GM21723 (cell line): ENCODE measurements at regions not wholly inside any gene's neighbourhood (a gene's known extent, or its start where the extent isn't known, plus 50 kb on each side); places are given as distances from the start of the nearest gene placed in this dataset.
A peak's percentile ranks its signal among the peaks of the same experiment; 100 is the strongest.
"Not testable (repeated sequence)": the region's sequence is repeated elsewhere in the genome, so short reads cannot be mapped to it uniquely, and the experiment has no call there.

Experiments used
- ATAC-seq: cut with Tn5 transposase; IDR thresholded peaks from one replicate; pipeline ENCODE4 v1.9.1; 2021; ENCODE audit warnings: mild to moderate bottlenecking, moderate library complexity; ENCODE audit not compliant: unreplicated experiment

DNA sequence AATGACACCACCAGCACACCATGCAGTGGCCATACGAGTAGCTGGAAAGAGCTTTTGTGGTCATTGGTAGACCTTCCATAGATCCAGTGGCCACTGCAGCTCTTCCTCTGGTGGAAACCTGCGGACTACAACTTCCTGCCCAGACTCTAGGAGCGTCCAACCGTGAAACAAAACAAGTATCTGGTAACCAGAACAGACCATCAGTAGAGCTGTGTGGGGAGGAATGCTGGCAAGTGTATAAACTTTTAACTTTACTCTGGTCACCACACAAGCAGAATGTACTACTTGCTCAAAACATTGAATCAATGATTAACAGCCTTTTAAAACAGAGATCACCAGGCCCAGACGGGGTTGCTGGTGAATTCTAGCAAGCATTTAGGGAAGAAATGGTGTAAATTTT lies 154.7 kb upstream of the DGKB start:
- ATAC-seq: no peak

DNA sequence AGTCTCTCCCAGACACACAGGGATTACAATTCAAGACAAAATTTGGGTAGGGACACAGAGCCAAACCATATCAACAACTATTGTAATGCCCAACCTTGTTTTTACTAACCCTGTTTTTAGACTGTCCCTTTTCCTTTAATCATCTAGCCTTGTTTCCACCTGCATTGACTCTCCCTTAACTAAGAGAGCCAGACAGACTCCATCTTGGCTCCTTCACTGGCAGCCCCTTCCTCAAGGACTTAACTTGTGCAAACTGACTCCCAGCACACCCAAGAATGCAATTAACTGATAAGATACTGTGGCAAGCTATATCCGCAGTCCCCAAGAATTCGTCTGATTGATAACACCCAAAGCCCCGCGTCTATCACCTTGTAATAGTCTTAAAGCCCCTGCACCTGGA lies 151.8 kb upstream of the DGKB start:
- not testable (repeated sequence) for ATAC-seq

DNA sequence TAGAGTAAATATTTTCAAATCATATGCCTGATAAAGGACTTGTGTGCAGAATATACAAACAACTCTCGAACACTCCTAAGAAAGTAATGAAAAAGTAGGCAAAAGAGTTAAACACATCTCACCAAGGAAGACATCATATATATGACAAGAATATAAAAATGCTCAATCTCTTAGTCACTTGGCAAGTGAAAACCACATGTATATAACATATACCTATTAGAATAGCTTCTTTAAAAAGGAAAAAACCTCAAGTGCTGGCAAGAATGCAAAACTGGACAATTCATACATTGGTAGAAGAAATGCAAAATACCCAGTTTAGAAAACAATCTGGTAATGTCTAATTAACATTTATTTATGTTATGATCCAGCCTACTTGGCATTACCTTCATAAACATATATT lies 146.6 kb upstream of the DGKB start:
- ATAC-seq: no peak

GRCh38 chr7:15046861-15047260 lies 144.3 kb upstream of the DGKB start:
- no peak for ATAC-seq

GRCh38 chr7:15043931-15044330 lies 141.4 kb upstream of the DGKB start:
- ATAC-seq: no peak

DNA sequence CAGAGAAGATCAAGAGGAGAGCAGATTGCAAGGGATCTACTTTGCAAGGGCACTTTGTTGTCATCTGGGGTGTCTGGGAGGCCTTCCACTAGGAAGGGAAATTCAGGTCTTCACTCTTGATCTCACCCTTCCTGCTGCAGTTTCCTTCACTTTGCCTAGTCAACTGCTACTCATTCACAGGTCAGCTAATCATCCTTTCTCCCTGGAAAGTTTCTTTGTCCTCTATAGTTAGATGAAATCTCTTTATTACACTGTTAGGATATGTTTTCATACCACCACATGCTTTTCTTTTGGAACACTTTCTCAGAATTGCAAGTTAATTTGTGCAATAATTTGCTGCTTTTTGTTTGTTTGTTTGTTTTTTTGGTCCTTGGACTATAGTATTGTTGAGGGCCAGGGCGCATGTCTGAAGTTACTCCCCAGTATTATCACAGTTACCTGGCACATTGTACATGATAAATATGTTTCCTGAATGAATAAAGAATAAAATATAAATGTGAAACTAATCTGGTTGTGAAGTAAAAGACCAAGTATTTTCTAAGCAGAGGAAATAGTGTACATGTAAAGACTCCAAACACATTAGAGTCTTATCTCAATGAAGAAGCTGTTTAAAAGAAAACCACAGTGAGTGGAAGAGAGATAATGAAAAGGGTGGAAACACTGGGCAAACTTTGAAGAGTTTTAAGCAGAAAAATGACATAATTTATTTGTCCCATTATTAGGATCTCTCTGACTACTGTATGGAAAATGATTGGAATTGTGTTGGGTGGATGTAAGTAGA lies 139.9 kb upstream of the DGKB start:
- ATAC-seq: no peak

DNA sequence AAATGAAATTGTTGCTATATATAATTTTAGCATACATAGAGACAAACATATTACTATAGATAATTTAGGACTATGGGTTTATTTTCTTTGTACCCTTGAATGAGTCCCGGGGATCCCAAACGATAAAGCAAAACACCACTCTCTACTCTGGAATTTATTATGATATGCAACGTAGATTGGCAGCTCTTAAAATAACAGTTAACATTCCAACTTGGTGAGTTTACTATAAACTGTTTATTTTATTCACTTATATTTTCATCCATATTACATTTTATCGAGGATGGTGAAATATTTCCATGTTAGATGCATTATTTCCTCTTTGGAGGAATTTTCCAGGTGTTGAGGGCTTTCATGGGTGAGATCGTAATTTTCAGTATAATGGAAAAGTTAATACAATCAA lies 138.7 kb upstream of the DGKB start:
- ATAC-seq: no peak

DNA sequence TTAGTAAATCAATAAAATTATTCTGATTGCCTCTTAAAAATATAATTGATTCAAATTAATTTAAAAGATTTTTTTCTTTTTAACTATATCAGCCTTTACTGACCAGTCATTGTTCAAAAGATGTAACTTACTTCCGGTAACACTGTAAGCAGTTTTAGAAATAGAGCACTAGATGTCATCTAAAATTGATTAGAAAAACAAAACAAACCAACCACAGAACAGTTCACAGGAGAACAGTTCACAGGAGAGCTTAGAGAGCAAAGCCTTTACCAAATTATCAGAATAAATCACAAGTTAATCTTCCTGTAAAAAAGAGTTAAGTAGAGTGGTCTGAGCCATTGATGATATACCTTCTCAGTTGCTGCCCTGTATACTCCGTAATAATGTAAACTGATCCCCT lies 133.3 kb upstream of the DGKB start:
- no peak for ATAC-seq

GRCh38 chr7:15033039-15033438 lies 130.5 kb upstream of the DGKB start:
- no peak for ATAC-seq

DNA sequence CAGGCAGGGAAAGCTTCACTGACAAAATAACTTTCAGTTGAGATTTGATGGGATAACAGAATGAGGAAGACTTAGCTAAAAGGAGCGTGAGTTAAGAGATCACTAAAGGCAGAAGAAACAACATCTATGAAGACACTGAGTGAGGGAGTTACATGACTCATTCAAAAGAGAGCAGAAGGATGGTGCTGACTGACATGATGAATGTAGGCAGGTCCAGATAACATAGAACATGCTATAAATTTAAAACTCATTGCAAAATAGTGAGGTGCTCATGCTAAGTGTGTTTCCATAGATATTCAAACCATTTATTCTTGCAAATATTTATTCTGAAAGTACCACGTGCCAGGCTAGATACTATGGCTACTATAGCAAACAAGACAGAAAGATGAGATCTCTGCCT lies 116.4 kb upstream of the DGKB start:
- no peak for ATAC-seq

DNA sequence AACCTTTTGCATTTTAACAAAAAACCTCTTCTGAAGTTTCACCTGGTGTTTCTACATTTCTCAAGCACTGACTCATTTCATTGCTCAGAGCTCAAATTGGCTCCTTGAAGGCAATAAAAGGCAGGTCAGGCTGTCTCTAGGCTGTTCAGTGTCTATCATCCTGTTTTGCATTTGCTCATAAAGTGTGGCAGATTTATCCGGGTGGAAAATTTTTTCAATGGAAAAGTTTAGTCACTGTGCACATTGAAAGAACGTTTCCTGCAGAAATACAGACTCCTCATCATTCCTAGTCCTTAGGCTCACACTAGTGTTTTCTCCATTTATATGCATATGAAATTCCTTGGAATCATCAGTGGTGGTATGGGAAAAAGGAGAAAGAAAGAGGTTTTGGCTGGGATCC lies 114.2 kb upstream of the DGKB start:
- ATAC-seq: no peak

DNA sequence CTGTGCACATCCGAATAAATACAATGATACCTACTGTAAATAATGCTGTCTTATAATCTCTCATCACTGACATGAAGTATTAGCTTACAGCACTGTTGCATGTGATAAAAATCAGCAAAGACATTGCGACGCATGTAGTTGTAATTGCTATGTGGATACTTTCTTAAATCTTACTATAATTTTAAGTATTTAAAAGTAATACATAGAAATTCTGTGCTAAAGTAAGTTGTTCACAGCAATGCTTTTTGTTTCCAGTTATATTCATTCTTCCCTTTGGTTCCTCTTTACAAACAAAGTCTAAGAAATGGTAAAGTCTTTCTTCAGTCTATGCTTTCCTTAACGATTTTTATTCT lies 113.7 kb upstream of the DGKB start:
- no peak for ATAC-seq

GRCh38 chr7:15015545-15016314 lies 113.2 kb upstream of the DGKB start:
- ATAC-seq: peak; percentile 97

GRCh38 chr7:15012135-15012534 lies 109.6 kb upstream of the DGKB start:
- ATAC-seq: no peak

DNA sequence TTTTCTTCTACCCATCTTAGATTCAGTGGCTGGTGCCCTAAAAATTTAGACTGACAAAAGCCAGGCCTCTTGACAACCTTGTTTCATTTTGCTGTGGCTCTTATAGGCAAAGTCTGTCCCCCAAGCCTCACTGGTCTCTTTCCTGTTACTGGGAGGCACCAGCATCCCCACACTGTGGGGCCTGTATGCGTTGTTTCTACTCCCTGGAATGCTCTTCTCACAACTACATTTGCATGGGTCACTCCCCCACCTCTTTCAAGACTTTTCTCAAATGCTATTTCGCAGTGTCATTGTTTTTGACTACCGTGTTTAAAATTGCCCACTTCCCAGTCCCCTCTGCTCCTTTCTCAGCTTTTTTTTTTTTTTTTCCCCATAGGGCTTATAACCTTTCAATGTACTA lies 108.7 kb upstream of the DGKB start:
- no peak for ATAC-seq

DNA sequence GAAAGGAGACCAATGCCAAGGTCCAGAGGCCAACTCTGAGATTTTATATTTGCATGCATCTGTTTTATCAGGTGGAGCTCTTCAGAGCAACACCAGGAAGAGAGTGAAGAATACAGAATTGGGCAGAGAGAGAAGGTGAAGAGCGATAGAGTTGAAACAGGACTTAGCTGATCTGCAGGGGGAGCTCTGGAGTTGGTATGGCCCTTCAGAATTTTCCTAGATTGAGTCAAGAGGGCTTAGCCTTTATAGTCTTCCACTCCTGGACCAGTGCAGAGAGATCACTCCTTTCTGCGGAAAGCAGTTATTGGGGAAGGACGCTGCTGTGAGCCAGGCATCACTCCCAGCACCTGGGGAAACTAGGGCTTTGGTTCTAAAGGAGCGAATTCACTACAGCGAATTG lies 105.0 kb upstream of the DGKB start:
- no peak for ATAC-seq

GRCh38 chr7:15005672-15006071 lies 103.1 kb upstream of the DGKB start:
- ATAC-seq: no peak

GRCh38 chr7:15000157-15000556 lies 97.6 kb upstream of the DGKB start:
- ATAC-seq: no peak

DNA sequence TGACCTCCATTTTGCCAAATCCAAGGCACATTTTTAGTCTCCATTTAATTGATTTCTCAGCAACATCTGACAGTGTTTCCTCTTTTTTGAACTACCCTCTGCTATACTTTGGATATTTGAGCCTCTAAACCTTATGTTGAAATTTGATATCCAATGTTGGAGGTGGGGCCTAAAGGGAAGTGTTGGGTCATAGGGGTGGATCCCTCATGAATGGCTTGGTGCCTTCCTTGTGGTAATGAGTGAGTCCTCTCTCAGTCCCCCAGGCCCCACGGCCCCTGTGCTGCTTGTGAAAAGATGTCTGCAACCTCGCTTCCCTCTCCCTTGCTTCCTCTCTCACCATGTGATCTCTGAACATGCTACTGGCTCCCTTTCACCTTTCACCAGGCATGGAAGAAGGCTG lies 96.8 kb upstream of the DGKB start:
- ATAC-seq: no peak

DNA sequence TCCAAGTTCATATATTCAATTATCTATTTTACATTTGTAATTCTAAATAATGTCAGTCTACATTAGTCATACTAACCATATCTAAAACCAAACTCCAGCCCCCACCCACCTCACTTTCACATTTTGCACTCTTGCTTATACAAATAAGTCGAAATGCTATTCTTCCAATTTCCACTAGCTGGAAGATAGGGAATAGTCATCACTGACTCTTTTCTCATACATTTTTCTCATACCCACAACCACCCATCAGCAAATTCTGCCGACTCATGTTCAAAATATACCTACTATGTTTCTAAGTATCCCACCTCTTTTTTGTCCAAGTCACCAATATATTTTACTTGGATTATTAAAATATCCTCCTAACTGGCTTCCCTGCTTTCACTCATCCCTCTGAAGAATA lies 93.2 kb upstream of the DGKB start:
- ATAC-seq: no peak

GRCh38 chr7:14988941-14989340 lies 86.4 kb upstream of the DGKB start:
- no peak for ATAC-seq

DNA sequence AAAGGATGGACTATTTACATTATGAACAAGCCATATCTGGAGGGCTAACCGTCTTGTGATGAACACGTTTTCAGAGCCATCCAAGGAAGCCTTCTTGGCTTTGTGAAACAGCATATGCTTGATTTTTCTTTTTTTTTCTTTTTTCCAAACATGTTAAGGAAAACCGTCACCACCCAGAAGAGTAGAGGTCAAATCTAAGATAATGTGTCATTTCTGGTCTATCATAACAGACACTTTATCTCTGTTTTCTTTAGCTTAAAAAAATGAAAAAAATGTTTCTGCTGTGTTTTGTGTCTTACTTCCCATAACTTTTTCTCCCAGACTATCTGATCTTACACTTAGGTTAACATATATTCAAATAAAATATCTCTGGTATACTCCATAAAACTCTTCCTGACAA lies 76.1 kb upstream of the DGKB start:
- ATAC-seq: no peak

DNA sequence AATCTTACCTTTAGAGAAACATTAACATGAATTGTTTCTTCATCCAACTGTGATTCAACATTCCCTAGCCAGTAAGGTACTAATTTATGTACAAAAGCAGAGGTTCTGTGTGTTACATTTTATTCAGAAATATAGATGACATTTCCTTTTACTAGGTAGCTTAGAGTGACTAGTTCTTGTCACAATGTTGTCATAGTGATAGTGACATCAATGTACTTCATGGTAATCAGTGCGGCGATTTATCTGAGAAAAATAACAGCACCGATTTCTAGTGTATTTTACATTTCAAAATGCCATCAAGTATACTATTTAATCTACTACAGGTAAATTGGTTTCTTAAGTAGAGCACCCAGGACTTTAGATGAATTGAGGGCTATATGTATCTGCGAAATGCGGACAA lies 72.1 kb upstream of the DGKB start:
- no peak for ATAC-seq
